Panc1 (cell line): ENCODE measurements at regions not wholly inside any gene's neighbourhood (a gene's known extent, or its start where the extent isn't known, plus 50 kb on each side); places are given as distances from the start of the nearest gene placed in this dataset.

Experiments
- ATAC-seq: fragments of 200-7000 bp; cut with Tn5 transposase; 2 replicates; pipeline ENCODE4 v1.9.1; 2020; ENCODE audit warnings: mild to moderate bottlenecking, moderate library complexity
- BruUV-seq: library from RNA; stranded (reverse); fragments of 400-500 nt; replicated peaks from 2 replicates; lab custom pipeline; 2021; lab: Mats Ljungman, UMichigan
- CTCF ChIA-PET: fragments of 300-600 bp; sonication (Branson Sonifier 250); formaldehyde crosslinking; loops from one replicate; lab custom pipeline; 2022; ENCODE audit warnings: antibody characterized with exemption; lab: Charles Lee
- POLR2A ChIA-PET: fragments of 300-600 bp; sonication (Branson Sonifier 250); formaldehyde crosslinking; loops from one replicate; lab custom pipeline; 2022; ENCODE audit warnings: antibody characterized with exemption; lab: Charles Lee
- DNase-seq: peaks from one replicate; pipeline ENCODE4 v3.0.0-alpha.2; 2010; ENCODE audit warnings: low read depth, low spot score
- H3K27ac ChIP-seq: 2 replicates; pipeline ENCODE4 v1.5.1; 2011; ENCODE audit warnings: mild to moderate bottlenecking, low read length, inconsistent platforms
- H3K27me3 ChIP-seq: fragments of 200-500 bp; sonication (Bioruptor generic); 2 replicates; pipeline ENCODE4 v1.6.0; 2014; ENCODE audit warnings: low read length, inconsistent platforms; ENCODE audit not compliant: control insufficient read depth, insufficient read depth
- H3K36me3 ChIP-seq: fragments of 200-500 bp; sonication (Bioruptor generic); 2 replicates; pipeline ENCODE4 v1.5.1; 2014; ENCODE audit warnings: inconsistent platforms, mild to moderate bottlenecking, low read length, moderate library complexity; ENCODE audit not compliant: control insufficient read depth, insufficient read depth
- H3K4me1 ChIP-seq: 2 replicates; pipeline ENCODE4 v1.5.1; 2011; ENCODE audit warnings: inconsistent platforms, mild to moderate bottlenecking, low read length, moderate library complexity; ENCODE audit not compliant: control insufficient read depth, insufficient read depth
- H3K4me3 ChIP-seq, 2 experiments: 2 replicates each; pipeline ENCODE4 v1.5.1; 2011 to 2012; ENCODE audit warnings: low read depth in 2 of 2, low read length in 2 of 2, mild to moderate bottlenecking in 2 of 2, inconsistent platforms in 1 of 2, moderate library complexity in 1 of 2
- H3K9me3 ChIP-seq: fragments of 200-500 bp; sonication (Bioruptor generic); 2 replicates; pipeline ENCODE4 v1.5.1; 2014; ENCODE audit warnings: low read depth, mild to moderate bottlenecking, inconsistent platforms, low read length, moderate library complexity; ENCODE audit not compliant: control insufficient read depth, insufficient read depth
- CTCF ChIP-seq: fragments of 450-650 bp; IDR thresholded peaks from 2 replicates; pipeline ENCODE4 v1.5.1; 2017; ENCODE audit warnings: mild to moderate bottlenecking
- POLR2AphosphoS5 ChIP-seq: IDR thresholded peaks from 2 replicates; pipeline ENCODE4 v1.6.1; 2012; ENCODE audit warnings: mild to moderate bottlenecking, low read depth, low read length, moderate library complexity
- REST ChIP-seq, 2 experiments: IDR thresholded peaks; 2 replicates each; pipeline ENCODE4 v1.6.1; 2011 to 2012; ENCODE audit warnings: low read depth in 2 of 2, control low read depth in 1 of 2, low read length in 1 of 2, mild to moderate bottlenecking in 1 of 2, moderate library complexity in 1 of 2; ENCODE audit not compliant: insufficient read depth in 1 of 2
- SIN3A ChIP-seq: IDR thresholded peaks from 2 replicates; pipeline ENCODE4 v1.6.1; 2012; ENCODE audit warnings: low read depth, mild to moderate bottlenecking, low read length, moderate library complexity, borderline replicate concordance; ENCODE audit not compliant: insufficient read depth
- TCF7L2 ChIP-seq: IDR thresholded peaks from 2 replicates; pipeline ENCODE4 v1.6.1; 2011; ENCODE audit warnings: mild to moderate bottlenecking, low read depth, low read length, inconsistent platforms
- in situ Hi-C: cut with HindIII; loops from 2 replicates; pipeline ENCODE4 v1.10.0; 2016; ENCODE audit warnings: low sequenced_read_pairs, low pct_unique_long_range_greater_than_20kb
- intact Hi-C: fragments of 100-400 bp; cut with micrococcal nuclease; formaldehyde crosslinking; loops from one replicate; pipeline ENCODE4 v1.10.0; 2022; ENCODE audit not compliant: unreplicated experiment

- Histone ChIP-seq H3K4me3 (no peak overlapping the region), H3K4me1 (no peaks in the 10 kb centered on the region), H3K27me3 (no peaks in the 10 kb centered on the region), H3K36me3 (no peaks in the 10 kb centered on the region), H3K27ac (no peak overlapping the region), H3K9me3 (no peaks in the 10 kb centered on the region)
- CTCF ChIA-PET = no interaction called here
- POLR2A ChIA-PET = no interaction called here
- no peak for DNase-seq
- in situ Hi-C loops = no loop called here
- intact Hi-C loops = no loop called here
- TF ChIP-seq REST (IDR thresholded peaks at IDR 0.05; ENCODE audit: insufficient read depth in 1 of 2, low read depth in 2 of 2, low read length in 1 of 2) = no peak
- no peak for TF ChIP-seq CTCF
- TF ChIP-seq POLR2AphosphoS5 = no peak
- no peak for TF ChIP-seq SIN3A
- no peak for TF ChIP-seq TCF7L2
- BruUV-seq = no TSS peak
- no peak for ATAC-seq
Observed at GRCh38 chr13:89862011-89862690, 1485.3 kb upstream of the MIR17HG start.

GRCh38 chr13:89862691-89863036 is 1484.8 kb upstream of the MIR17HG start:
- CTCF ChIA-PET = no interaction called here
- in situ Hi-C loops (no loop called here), intact Hi-C loops (no loop called here)
- no peaks in the 10 kb centered on the region for H3K27me3 ChIP-seq
- H3K27ac ChIP-seq = no peak overlapping the region
- TF ChIP-seq REST (IDR thresholded peaks at IDR 0.05; ENCODE audit: insufficient read depth in 1 of 2, low read depth in 2 of 2, low read length in 1 of 2) (no peak), POLR2AphosphoS5 (no peak), SIN3A (no peak), TCF7L2 (no peak), CTCF (no peak)
- no peak overlapping the region for H3K4me3 ChIP-seq
- no peaks in the 10 kb centered on the region for H3K36me3 ChIP-seq
- BruUV-seq = no TSS peak
- no peaks in the 10 kb centered on the region for H3K4me1 ChIP-seq
- ATAC-seq = no peak
- no peak for DNase-seq
- H3K9me3 ChIP-seq = no peaks in the 10 kb centered on the region
- POLR2A ChIA-PET = no interaction called here
